Right cardiac atrium (tissue), 5 donors: ENCODE measurements at regions not wholly inside any gene's neighbourhood (a gene's known extent, or its start where the extent isn't known, plus 50 kb on each side); places are given as distances from the start of the nearest gene placed in this dataset.
"Not testable (repeated sequence)": the region's sequence is repeated elsewhere in the genome, so short reads cannot be mapped to it uniquely, and the experiment has no call there.

Source experiments
- ATAC-seq, 2 donors: fragments of 200-7000 bp; cut with Tn5 transposase; one replicate each; pipeline versions ENCODE4 v1.8.0 to v1.9.1; 2020; ENCODE audit warnings: moderate library complexity in 2 of 2, mild to moderate bottlenecking in 1 of 2
- DNase-seq, 3 donors: peaks; one replicate each; pipeline ENCODE4 v3.0.0-alpha.2; 2020
- H3K27ac ChIP-seq: one replicate; pipeline ENCODE4 v1.5.1; 2013; ENCODE audit warnings: mild to moderate bottlenecking, low read length, control low read depth, moderate library complexity
- H3K27me3 ChIP-seq: one replicate; pipeline ENCODE4 v1.6.1; 2013; ENCODE audit not compliant: control insufficient read depth, insufficient read depth
- H3K4me1 ChIP-seq: one replicate; pipeline ENCODE4 v1.6.1; 2013; ENCODE audit warnings: low read length; ENCODE audit not compliant: control insufficient read depth, insufficient read depth
- H3K4me3 ChIP-seq: one replicate; pipeline ENCODE4 v1.5.1; 2013; ENCODE audit warnings: low read length, control low read depth
- H3K9me3 ChIP-seq: one replicate; pipeline ENCODE4 v1.6.1; 2013; ENCODE audit warnings: low read length; ENCODE audit not compliant: control insufficient read depth
- WGBS: extraction: QIAGEN DNeasy Blood & Tissue Kit; methylation state at CpG from one replicate; pipeline ENCODE4 v1.1.7; 2013; 5-methylcytosine and 5-hydroxymethylcytosine counted together
- intact Hi-C, 4 donors: fragments of 100-400 bp; cut with DNase I; formaldehyde crosslinking; loops; one replicate each; pipeline versions ENCODE4 v1.11.0 to v1.14.0; 2022 to 2023
- donor health status: healthy with polysubstance abuse.
- donor health status: DM: no; HTN: yes; CAD: no.
- donor health status: DM: no; HTN: no; CAD: no.
- donor health status: DM: no; HTN: yes; CAD: no; lungs with severe emphysema.
- donor health status: DM: yes; HTN: yes; CAD: no.

- Histone ChIP-seq H3K4me1 (no peaks in the 10 kb centered on the region), H3K4me3 (no peak overlapping the region), H3K9me3 (no peaks in the 10 kb centered on the region), H3K27ac (no peak overlapping the region), H3K27me3 (no peaks in the 10 kb centered on the region)
- ATAC-seq (no peak), DNase-seq (no peak)
- intact Hi-C loops = no loop called here
- 19% methylated on average over 1 of the region's 1 CpG for WGBS
Observed at GRCh38 chr1:57550092-57550491, 126.2 kb upstream of the DAB1 start.

DNA sequence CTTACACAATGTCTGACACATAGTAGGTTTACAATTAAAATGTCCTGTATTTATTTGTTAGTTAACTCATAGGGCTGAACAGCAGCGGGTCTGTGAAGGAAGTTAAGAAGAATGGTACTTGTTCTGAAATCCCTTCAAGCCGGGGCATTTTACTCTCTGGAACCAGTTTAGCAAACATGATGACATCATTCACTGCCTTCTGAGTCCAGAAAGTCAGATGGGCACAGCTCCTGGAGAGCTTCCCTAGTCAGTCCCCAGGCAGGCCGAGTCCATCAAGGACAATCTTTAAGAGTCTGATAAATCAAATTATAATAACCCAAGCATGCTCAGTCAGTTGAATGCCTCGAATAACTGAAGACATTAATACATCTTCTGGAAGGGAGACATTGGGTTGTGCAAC is 125.4 kb upstream of the DAB1 start:
- Histone ChIP-seq H3K4me1 (no peaks in the 10 kb centered on the region), H3K27ac (no peak overlapping the region), H3K9me3 (no peaks in the 10 kb centered on the region), H3K4me3 (no peak overlapping the region), H3K27me3 (no peaks in the 10 kb centered on the region)
- intact Hi-C loops = no loop called here
- no peak for ATAC-seq
- 69% methylated on average over 4 of the region's 4 CpGs for WGBS
- no peak for DNase-seq

DNA sequence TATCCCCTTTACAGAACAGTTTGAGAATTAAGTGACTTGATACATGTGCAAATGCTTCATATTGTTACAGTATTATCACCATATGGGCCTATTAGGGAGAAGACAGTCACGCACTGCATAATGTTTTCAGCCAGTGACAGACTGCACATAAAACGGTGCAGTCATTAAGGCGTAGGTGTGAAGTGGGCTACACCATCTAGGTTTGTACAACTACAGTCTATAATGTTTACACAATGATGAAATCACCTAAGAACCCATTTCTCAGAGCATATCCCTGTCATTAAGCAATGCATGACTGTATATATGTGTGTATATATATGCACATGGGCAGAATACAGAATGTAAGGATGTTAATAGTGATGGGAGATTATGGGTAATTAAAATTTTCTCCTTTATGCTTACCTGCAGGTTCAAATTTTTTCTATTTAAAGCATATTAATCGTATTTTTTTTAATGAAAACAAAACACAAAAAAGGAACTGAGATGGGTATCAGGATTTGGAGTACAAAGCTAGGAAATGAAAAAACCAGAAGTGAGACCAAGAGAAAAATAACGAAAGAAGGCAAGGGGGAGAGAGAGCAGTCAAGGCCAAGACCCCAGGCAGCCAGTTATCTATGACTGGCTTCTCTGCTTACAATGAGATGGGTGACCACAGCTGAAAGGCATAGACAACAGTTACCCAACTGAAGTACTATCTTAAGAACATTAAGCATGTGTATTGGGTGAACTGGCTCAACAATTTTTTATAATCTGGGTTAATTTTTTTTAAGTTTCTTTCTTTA is 122.9 kb upstream of the DAB1 start:
- WGBS = 70% methylated on average over 5 of the region's 5 CpGs
- no peaks in the 10 kb centered on the region for H3K4me1 ChIP-seq
- intact Hi-C loops = no loop called here
- no peak overlapping the region for H3K27ac ChIP-seq
- no peaks in the 10 kb centered on the region for H3K27me3 ChIP-seq
- DNase-seq = no peak
- H3K9me3 ChIP-seq = no peaks in the 10 kb centered on the region
- no peak overlapping the region for H3K4me3 ChIP-seq
- no peak for ATAC-seq

- no peak for ATAC-seq
- DNase-seq = no peak
- H3K27ac ChIP-seq = no peak overlapping the region
- no peak overlapping the region for H3K4me3 ChIP-seq
- intact Hi-C loops = no loop called here
- no peaks in the 10 kb centered on the region for H3K27me3 ChIP-seq
- 32% methylated on average over 2 of the region's 2 CpGs for WGBS
- no peaks in the 10 kb centered on the region for H3K4me1 ChIP-seq
- no peaks in the 10 kb centered on the region for H3K9me3 ChIP-seq
Observed at GRCh38 chr1:57544345-57544744, 120.5 kb upstream of the DAB1 start.

- Histone ChIP-seq H3K4me1 (no peaks in the 10 kb centered on the region), H3K4me3 (no peak overlapping the region), H3K27me3 (no peaks in the 10 kb centered on the region), H3K27ac (no peak overlapping the region), H3K9me3 (no peaks in the 10 kb centered on the region)
- no peak for DNase-seq
- WGBS = 77% methylated on average over 5 of the region's 5 CpGs
- intact Hi-C loops = no loop called here
- ATAC-seq = no peak
Observed at GRCh38 chr1:57536749-57537423, 113.0 kb upstream of the DAB1 start.

DNA sequence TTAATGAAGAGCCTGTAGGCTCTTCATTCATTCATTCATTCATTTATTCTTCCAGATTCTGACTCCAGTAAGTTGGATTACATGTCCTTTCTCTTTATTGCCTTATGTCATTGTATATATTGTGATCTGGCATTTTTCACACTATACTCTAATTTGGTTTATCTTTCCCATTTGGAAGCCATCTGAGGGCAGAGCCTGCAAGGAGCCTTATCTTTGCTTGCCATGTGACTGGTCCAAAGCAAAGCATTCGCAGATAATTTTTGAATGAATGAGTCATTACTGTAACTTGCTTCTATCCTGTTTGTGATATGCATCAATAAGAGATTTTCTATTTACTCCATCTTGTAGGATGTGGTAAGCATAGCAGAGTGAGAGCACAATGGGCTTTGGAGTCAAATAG is 108.4 kb upstream of the DAB1 start:
- intact Hi-C loops = no loop called here

GRCh38 chr1:57530911-57531260 is 107.0 kb upstream of the DAB1 start:
- WGBS = 73% methylated on average over 2 of the region's 2 CpGs
- ATAC-seq, H3K4me1 ChIP-seq, intact Hi-C loops, H3K4me3 ChIP-seq, DNase-seq, H3K27me3 ChIP-seq, H3K27ac ChIP-seq, H3K9me3 ChIP-seq: not testable (repeated sequence)

More for the DNA sequence above, 108.4 kb upstream of the DAB1 start:
- 73% methylated on average over 1 of the region's 1 CpG for WGBS
- no peaks in the 10 kb centered on the region for H3K4me1 ChIP-seq
- DNase-seq (no peak), ATAC-seq (no peak)
- no peak overlapping the region for H3K27ac ChIP-seq
- H3K27me3 ChIP-seq = no peaks in the 10 kb centered on the region
- H3K9me3 ChIP-seq = no peaks in the 10 kb centered on the region
- no peak overlapping the region for H3K4me3 ChIP-seq

- H3K27me3 ChIP-seq = no peaks in the 10 kb centered on the region
- ATAC-seq (no peak), DNase-seq (no peak)
- H3K9me3 ChIP-seq = no peaks in the 10 kb centered on the region
- no peak overlapping the region for H3K27ac ChIP-seq
- no peak overlapping the region for H3K4me3 ChIP-seq
- intact Hi-C loops = no loop called here
- H3K4me1 ChIP-seq = no peaks in the 10 kb centered on the region
- WGBS = 79% methylated on average over 3 of the region's 3 CpGs
Observed at GRCh38 chr1:57530206-57530910, 106.5 kb upstream of the DAB1 start.

GRCh38 chr1:57522575-57522974 is 98.7 kb upstream of the DAB1 start:
- Histone ChIP-seq H3K27me3 (no peaks in the 10 kb centered on the region), H3K4me3 (no peak overlapping the region), H3K27ac (no peak overlapping the region), H3K4me1 (no peaks in the 10 kb centered on the region), H3K9me3 (no peaks in the 10 kb centered on the region)
- DNase-seq = no peak
- ATAC-seq = no peak
- WGBS = 51% methylated on average over 3 of the region's 3 CpGs
- intact Hi-C loops = no loop called here

- Histone ChIP-seq H3K27me3 (no peaks in the 10 kb centered on the region), H3K9me3 (no peaks in the 10 kb centered on the region), H3K27ac (no peak overlapping the region), H3K4me3 (no peak overlapping the region), H3K4me1 (no peaks in the 10 kb centered on the region)
- no peak for DNase-seq
- intact Hi-C loops = no loop called here
- no peak for ATAC-seq
- WGBS = 59% methylated on average over 5 of the region's 5 CpGs
Observed at GRCh38 chr1:57520743-57521515, 97.1 kb upstream of the DAB1 start.

DNA sequence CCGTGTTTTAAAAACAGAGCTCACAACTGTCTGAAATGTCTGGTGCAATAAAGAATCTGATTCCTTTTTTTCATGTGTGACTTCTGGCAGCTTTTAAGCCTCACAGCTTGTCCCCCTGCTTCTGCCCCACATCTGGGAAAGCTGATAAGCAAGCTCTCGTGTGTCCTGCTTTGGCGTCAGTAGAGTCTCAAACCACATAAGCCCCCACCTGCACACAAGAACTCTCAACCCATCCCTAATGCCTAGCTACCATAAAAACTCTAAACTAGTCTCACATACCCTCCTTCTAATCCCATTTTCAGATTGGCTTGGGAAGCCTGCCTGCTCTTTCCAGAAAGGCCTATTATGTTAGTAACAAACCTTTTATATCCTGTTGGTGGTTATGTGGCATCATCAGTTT is 94.6 kb upstream of the DAB1 start:
- Histone ChIP-seq H3K4me3 (no peak overlapping the region), H3K4me1 (no peaks in the 10 kb centered on the region), H3K27me3 (no peaks in the 10 kb centered on the region), H3K27ac (no peak overlapping the region), H3K9me3 (no peaks in the 10 kb centered on the region)
- DNase-seq (no peak), ATAC-seq (no peak)
- 27% methylated on average over 3 of the region's 3 CpGs for WGBS
- intact Hi-C loops = no loop called here
